ENCODE measurements at regions not wholly inside any gene's neighbourhood (a gene's known extent, or its start where the extent isn't known, plus 50 kb on each side); places are given as distances from the start of the nearest gene placed in this dataset.

DNA sequence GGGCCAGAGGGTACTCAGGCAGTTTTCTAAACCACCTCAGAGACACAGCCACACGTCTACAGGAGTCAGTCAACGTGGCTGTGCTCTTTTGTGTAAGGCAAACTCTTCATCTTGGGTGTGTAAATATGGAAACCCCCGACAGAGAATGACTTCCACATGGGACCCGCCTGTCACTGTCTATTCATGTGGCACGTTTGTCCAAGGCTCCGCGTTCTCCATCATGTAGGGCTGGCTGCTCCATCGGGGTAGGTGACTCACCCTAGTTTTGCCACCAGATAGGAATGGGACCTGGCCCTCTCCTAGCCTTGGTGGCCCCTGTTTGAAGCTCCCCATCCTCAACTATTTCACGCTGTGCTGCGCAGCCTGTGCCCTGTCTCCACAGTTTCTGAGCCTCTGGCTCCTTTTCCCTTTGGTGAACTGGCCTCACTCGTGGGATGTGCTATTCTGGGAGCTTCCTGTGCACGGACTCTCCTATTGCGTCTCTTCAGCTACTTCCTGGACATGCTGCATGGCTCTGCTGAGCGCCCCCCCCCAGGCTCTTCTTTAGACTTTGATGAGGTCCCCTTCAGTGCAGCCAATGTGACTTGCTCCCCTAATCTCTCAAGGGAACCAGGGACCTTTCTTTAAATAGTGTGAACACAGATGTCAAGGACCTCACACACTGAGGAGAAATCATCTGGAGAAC is 143.2 kb upstream of the PDE10A start:
- no peak overlapping the region for H3K27ac ChIP-seq
- H3K9me2 ChIP-seq (replicated peaks; ENCODE audit: insufficient read depth): no peaks in the 10 kb centered on the region
- H3K4me1 ChIP-seq (ENCODE audit: insufficient read depth): no peaks in the 10 kb centered on the region
- WGBS (ENCODE audit: low lambda C conversion rate, missing lambda C conversion rate): 87% methylated on average over 14 of the region's 14 CpGs
- no peak overlapping the region for H3K4me2 ChIP-seq
- H3K27me3 ChIP-seq: peaks cover 59% of the 10 kb centered on the region
- no peak overlapping the region for H2AFZ ChIP-seq
- H3K9me3 ChIP-seq (ENCODE audit: low read depth): no peaks in the 10 kb centered on the region
- no peaks in the 10 kb centered on the region for H3K79me2 ChIP-seq
- H3K36me3 ChIP-seq (replicated peaks; ENCODE audit: insufficient read depth, low read depth): no peaks in the 10 kb centered on the region
- no peak for TF ChIP-seq EZH2 (IDR thresholded peaks at IDR 0.05; ENCODE audit: borderline replicate concordance)
- TF ChIP-seq, protein P1, sequence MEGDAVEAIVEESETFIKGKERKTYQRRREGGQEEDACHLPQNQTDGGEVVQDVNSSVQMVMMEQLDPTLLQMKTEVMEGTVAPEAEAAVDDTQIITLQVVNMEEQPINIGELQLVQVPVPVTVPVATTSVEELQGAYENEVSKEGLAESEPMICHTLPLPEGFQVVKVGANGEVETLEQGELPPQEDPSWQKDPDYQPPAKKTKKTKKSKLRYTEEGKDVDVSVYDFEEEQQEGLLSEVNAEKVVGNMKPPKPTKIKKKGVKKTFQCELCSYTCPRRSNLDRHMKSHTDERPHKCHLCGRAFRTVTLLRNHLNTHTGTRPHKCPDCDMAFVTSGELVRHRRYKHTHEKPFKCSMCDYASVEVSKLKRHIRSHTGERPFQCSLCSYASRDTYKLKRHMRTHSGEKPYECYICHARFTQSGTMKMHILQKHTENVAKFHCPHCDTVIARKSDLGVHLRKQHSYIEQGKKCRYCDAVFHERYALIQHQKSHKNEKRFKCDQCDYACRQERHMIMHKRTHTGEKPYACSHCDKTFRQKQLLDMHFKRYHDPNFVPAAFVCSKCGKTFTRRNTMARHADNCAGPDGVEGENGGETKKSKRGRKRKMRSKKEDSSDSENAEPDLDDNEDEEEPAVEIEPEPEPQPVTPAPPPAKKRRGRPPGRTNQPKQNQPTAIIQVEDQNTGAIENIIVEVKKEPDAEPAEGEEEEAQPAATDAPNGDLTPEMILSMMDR (IDR thresholded peaks at IDR 0.05; ENCODE audit: poor library complexity): no peak
- no peak for TF ChIP-seq EZH2phosphoT487 (IDR thresholded peaks at IDR 0.05; ENCODE audit: low read depth, severe bottlenecking, unreplicated experiment)
- DNase-seq (ENCODE audit: low spot score): no peak
- H4K20me1 ChIP-seq (ENCODE audit: insufficient read depth, poor library complexity, severe bottlenecking): no peaks in the 10 kb centered on the region
- no peak overlapping the region for H3K4me3 ChIP-seq

DNA sequence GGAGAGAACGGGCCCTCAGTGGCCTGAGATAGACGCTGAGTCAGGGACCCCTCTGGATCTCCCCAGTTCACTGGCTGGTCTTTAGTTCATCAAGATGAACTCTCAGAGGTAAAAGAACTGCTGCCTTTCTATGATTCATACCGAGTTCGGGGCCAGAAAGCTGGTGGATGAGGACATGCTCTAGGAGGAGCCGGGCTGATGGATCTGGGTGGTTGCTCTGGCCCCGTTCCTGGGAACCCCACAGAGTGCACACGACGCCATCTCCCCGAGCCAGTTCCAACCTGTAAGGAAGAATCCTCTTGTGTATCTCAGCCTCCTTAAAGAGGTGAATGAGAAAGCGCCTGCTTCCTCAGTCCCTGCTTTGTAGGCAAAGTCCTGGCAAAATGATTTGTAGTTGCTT is 142.6 kb upstream of the PDE10A start:
- no peak for TF ChIP-seq EZH2 (IDR thresholded peaks at IDR 0.05; ENCODE audit: borderline replicate concordance)
- TF ChIP-seq, protein P1 (IDR thresholded peaks at IDR 0.05; ENCODE audit: poor library complexity): no peak

DNA sequence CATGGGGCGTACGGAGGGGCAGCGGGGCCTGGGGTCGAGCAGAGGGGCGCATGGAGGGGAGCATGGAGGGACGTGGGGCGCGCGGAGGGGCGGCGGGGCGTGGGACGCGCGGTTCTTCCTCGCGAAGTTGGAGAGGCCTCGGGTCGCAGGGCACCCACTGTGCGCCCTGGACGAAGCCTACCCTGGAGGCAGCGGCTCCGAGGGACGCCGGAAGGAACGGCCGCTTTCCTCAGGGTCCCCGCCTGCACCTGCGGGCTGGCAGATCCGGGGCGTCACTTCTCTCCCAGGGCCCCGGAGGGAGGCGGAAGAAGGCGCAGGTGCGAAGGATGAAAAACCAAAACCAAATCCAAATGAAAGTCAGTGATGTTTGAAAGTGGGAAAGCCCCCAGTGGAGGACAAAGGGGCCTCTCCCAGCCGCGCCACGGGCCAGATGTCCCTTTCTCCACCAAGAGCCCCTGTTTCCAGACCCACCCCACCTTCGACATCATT is 142.1 kb upstream of the PDE10A start:
- peak overlapping the region; percentile 88 for H3K4me2 ChIP-seq
- no peak for DNase-seq (ENCODE audit: low spot score)

More for the DNA sequence above, 142.6 kb upstream of the PDE10A start:
- H2AFZ ChIP-seq: no peak overlapping the region
- no peaks in the 10 kb centered on the region for H3K36me3 ChIP-seq (replicated peaks; ENCODE audit: insufficient read depth, low read depth)
- H4K20me1 ChIP-seq (ENCODE audit: insufficient read depth, poor library complexity, severe bottlenecking): no peaks in the 10 kb centered on the region
- no peak overlapping the region for H3K4me2 ChIP-seq
- DNase-seq (ENCODE audit: low spot score): no peak
- no peaks in the 10 kb centered on the region for H3K79me2 ChIP-seq
- H3K27ac ChIP-seq: no peak overlapping the region
- H3K4me3 ChIP-seq: no peak overlapping the region
- no peaks in the 10 kb centered on the region for H3K9me3 ChIP-seq (ENCODE audit: low read depth)
- no peaks in the 10 kb centered on the region for H3K4me1 ChIP-seq (ENCODE audit: insufficient read depth)
- H3K9me2 ChIP-seq (replicated peaks; ENCODE audit: insufficient read depth): no peaks in the 10 kb centered on the region
- WGBS (ENCODE audit: low lambda C conversion rate, missing lambda C conversion rate): 87% methylated on average over 10 of the region's 10 CpGs
- peaks cover 59% of the 10 kb centered on the region for H3K27me3 ChIP-seq

More for the DNA sequence above, 142.1 kb upstream of the PDE10A start:
- 31% methylated on average over 19 of the region's 39 CpGs for WGBS (ENCODE audit: low lambda C conversion rate, missing lambda C conversion rate)
- H2AFZ ChIP-seq: no peak overlapping the region
- H4K20me1 ChIP-seq (ENCODE audit: insufficient read depth, poor library complexity, severe bottlenecking): no peaks in the 10 kb centered on the region
- no peaks in the 10 kb centered on the region for H3K79me2 ChIP-seq
- no peaks in the 10 kb centered on the region for H3K9me3 ChIP-seq (ENCODE audit: low read depth)
- H3K4me3 ChIP-seq: no peak overlapping the region
- peaks cover 59% of the 10 kb centered on the region for H3K27me3 ChIP-seq
- TF ChIP-seq EZH2 (IDR thresholded peaks at IDR 0.05; ENCODE audit: borderline replicate concordance) (no peak), EZH2phosphoT487 (IDR thresholded peaks at IDR 0.05; ENCODE audit: low read depth, severe bottlenecking, unreplicated experiment) (no peak)
- TF ChIP-seq, protein P1 (IDR thresholded peaks at IDR 0.05; ENCODE audit: poor library complexity): no peak
- no peaks in the 10 kb centered on the region for H3K36me3 ChIP-seq (replicated peaks; ENCODE audit: insufficient read depth, low read depth)
- no peaks in the 10 kb centered on the region for H3K4me1 ChIP-seq (ENCODE audit: insufficient read depth)
- H3K9me2 ChIP-seq (replicated peaks; ENCODE audit: insufficient read depth): no peaks in the 10 kb centered on the region
- H3K27ac ChIP-seq: no peak overlapping the region

All from hepatocyte (in vitro differentiated cells).